SK-N-SH treated with all-trans-retinoic acid at 6 μM for 48 hours (cell line): ENCODE measurements at regions not wholly inside any gene's neighbourhood (a gene's known extent, or its start where the extent isn't known, plus 50 kb on each side); places are given as distances from the start of the nearest gene placed in this dataset.

Source experiments
- ATAC-seq: fragments of 200-7000 bp; cut with Tn5 transposase; 3 replicates; pipeline ENCODE4 v1.9.1; 2020; ENCODE audit warnings: mild to moderate bottlenecking, moderate library complexity
- ARNTL ChIP-seq: fragments of 450-650 bp; formaldehyde crosslinking; IDR thresholded peaks from 2 replicates; pipeline ENCODE4 v1.5.0; 2020; ENCODE audit warnings: low read depth, mild to moderate bottlenecking, moderate library complexity, borderline replicate concordance
- BACH2 ChIP-seq: fragments of 250-450 bp; sonication (Bioruptor Pico); IDR thresholded peaks from 2 replicates; pipeline ENCODE4 v1.9.0; 2021; ENCODE audit warnings: mild to moderate bottlenecking, borderline replicate concordance
- CREB5 ChIP-seq: fragments of 250-450 bp; sonication (Bioruptor Pico); IDR thresholded peaks from 2 replicates; pipeline ENCODE4 v1.5.1; 2020; ENCODE audit warnings: low read depth, mild to moderate bottlenecking, moderate library complexity
- CSDC2 ChIP-seq: fragments of 250-450 bp; sonication (Bioruptor Pico); IDR thresholded peaks from 2 replicates; pipeline ENCODE4 v1.5.0; 2020; ENCODE audit warnings: mild to moderate bottlenecking, moderate library complexity
- ESRRG ChIP-seq: fragments of 250-450 bp; sonication (Bioruptor Pico); IDR thresholded peaks from 2 replicates; pipeline ENCODE4 v1.6.1; 2021; ENCODE audit warnings: mild to moderate bottlenecking
- GLIS3 ChIP-seq: fragments of 250-450 bp; sonication (Bioruptor Pico); IDR thresholded peaks from 2 replicates; pipeline ENCODE4 v1.5.0; 2020; ENCODE audit warnings: mild to moderate bottlenecking, moderate library complexity
- ISL1 ChIP-seq: fragments of 250-450 bp; sonication (Bioruptor Pico); IDR thresholded peaks from 2 replicates; pipeline ENCODE4 v2.1.2; 2022; ENCODE audit warnings: mild to moderate bottlenecking, moderate library complexity
- OSR1 ChIP-seq: fragments of 250-450 bp; sonication (Bioruptor Pico); IDR thresholded peaks from 2 replicates; pipeline ENCODE4 v1.8.0; 2022; ENCODE audit warnings: moderate library complexity, mild to moderate bottlenecking, inconsistent platforms
- PATZ1 ChIP-seq: fragments of 250-450 bp; sonication (Bioruptor Pico); IDR thresholded peaks from 2 replicates; pipeline ENCODE4 v1.8.0; 2020; ENCODE audit warnings: mild to moderate bottlenecking, moderate library complexity, borderline replicate concordance
- PPARA ChIP-seq: fragments of 250-450 bp; sonication (Bioruptor Pico); IDR thresholded peaks from 2 replicates; pipeline ENCODE4 v1.5.0; 2020; ENCODE audit warnings: mild to moderate bottlenecking, borderline replicate concordance
- RARB ChIP-seq: fragments of 250-450 bp; sonication (Bioruptor Pico); IDR thresholded peaks from 2 replicates; pipeline ENCODE4 v1.8.0; 2021; ENCODE audit warnings: mild to moderate bottlenecking, moderate library complexity
- SNAI2 ChIP-seq: fragments of 250-450 bp; sonication (Bioruptor Pico); IDR thresholded peaks from 2 replicates; pipeline ENCODE4 v1.5.0; 2020; ENCODE audit warnings: mild to moderate bottlenecking, moderate library complexity
- TCF4 ChIP-seq: fragments of 250-450 bp; sonication (Bioruptor Pico); IDR thresholded peaks from 2 replicates; pipeline ENCODE4 v1.8.0; 2021; ENCODE audit warnings: mild to moderate bottlenecking, moderate library complexity, borderline replicate concordance
- TSHZ2 ChIP-seq: fragments of 250-450 bp; sonication (Bioruptor Pico); IDR thresholded peaks from 2 replicates; pipeline ENCODE4 v1.5.0; 2020; ENCODE audit warnings: mild to moderate bottlenecking, moderate library complexity
- ZC3H10 ChIP-seq: fragments of 250-450 bp; sonication (Bioruptor Pico); IDR thresholded peaks from 2 replicates; pipeline ENCODE4 v1.5.1; 2021; ENCODE audit warnings: mild to moderate bottlenecking, moderate library complexity
- ZFP3 ChIP-seq: fragments of 250-450 bp; sonication (Bioruptor Pico); IDR thresholded peaks from 2 replicates; pipeline ENCODE4 v1.5.0; 2020; ENCODE audit warnings: mild to moderate bottlenecking, moderate library complexity
- ZFP30 ChIP-seq: fragments of 450-650 bp; formaldehyde crosslinking; IDR thresholded peaks from 2 replicates; pipeline ENCODE4 v1.5.0; 2022; ENCODE audit warnings: mild to moderate bottlenecking, moderate library complexity
- ZNF565 ChIP-seq: fragments of 450-650 bp; formaldehyde crosslinking; conservative IDR thresholded peaks from 2 replicates; pipeline ENCODE4 v1.5.0; 2020; ENCODE audit warnings: low read depth, mild to moderate bottlenecking, moderate library complexity
- ZNF70 ChIP-seq: fragments of 450-650 bp; formaldehyde crosslinking; IDR thresholded peaks from 2 replicates; pipeline ENCODE4 v1.5.0; 2020; ENCODE audit warnings: mild to moderate bottlenecking, moderate library complexity
- ZNF8 ChIP-seq: fragments of 450-650 bp; formaldehyde crosslinking; IDR thresholded peaks from 2 replicates; pipeline ENCODE4 v1.5.0; 2020; ENCODE audit warnings: mild to moderate bottlenecking, moderate library complexity
- TF ChIP-seq, protein P1 (sequence below): fragments of 250-450 bp; sonication (Bioruptor Pico); IDR thresholded peaks from 2 replicates; pipeline ENCODE4 v1.8.0; 2021; ENCODE audit warnings: low read depth, mild to moderate bottlenecking, moderate library complexity, borderline replicate concordance

GRCh38 chr3:148307443-148307843 is 390.3 kb upstream of the AGTR1 start:
- TF ChIP-seq PATZ1 (no peak), BACH2 (CRISPR knock-in tag) (no peak), ZNF8 (CRISPR knock-in tag) (no peak), ZNF70 (CRISPR knock-in tag) (no peak)
- TF ChIP-seq, protein P1, sequence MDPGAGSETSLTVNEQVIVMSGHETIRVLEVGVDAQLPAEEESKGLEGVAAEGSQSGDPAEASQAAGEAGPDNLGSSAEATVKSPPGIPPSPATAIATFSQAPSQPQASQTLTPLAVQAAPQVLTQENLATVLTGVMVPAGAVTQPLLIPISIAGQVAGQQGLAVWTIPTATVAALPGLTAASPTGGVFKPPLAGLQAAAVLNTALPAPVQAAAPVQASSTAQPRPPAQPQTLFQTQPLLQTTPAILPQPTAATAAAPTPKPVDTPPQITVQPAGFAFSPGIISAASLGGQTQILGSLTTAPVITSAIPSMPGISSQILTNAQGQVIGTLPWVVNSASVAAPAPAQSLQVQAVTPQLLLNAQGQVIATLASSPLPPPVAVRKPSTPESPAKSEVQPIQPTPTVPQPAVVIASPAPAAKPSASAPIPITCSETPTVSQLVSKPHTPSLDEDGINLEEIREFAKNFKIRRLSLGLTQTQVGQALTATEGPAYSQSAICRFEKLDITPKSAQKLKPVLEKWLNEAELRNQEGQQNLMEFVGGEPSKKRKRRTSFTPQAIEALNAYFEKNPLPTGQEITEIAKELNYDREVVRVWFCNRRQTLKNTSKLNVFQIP (CRISPR knock-in tag): no peak
- TF ChIP-seq, all 23 proteins: peak for 0
- ATAC-seq: no peak

DNA sequence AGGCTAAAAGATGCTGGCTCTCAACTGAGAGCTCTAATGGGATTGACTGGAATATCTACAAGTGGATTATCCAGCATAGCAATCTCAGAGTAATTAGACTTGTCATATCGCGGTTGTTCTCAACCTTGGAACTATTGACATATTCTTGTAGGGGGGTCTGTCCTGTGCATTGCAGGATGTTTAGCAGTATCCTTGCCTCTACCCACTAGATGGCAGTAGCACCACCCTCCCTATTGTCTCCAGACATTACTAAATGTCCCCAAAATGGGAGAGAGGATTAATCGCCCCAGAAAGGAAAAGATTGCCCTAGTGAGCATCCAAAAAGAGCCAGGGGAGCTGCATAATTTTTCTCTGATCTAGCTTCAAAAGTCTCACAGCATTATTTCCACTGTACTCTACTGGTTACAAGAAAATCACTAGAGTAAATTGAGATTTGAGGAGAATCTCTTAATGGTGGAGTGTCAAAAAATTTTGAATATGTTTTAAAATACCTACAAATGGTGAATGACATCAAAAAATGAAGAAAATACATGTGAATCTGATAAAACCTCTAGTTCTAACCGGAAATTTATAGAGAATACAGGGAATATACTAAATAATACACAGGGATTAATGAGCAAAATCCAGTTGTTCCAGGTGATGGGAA is 388.2 kb upstream of the AGTR1 start:
- peak; percentile 93 for ATAC-seq
- TF ChIP-seq ISL1 (CRISPR knock-in tag) (no peak), ZC3H10 (no peak), TCF4 (CRISPR knock-in tag) (no peak), BACH2 (CRISPR knock-in tag) (no peak), RARB (CRISPR knock-in tag) (no peak), CREB5 (CRISPR knock-in tag) (no peak), ESRRG (no peak), ZFP3 (CRISPR knock-in tag) (no peak), GLIS3 (CRISPR knock-in tag) (no peak), CSDC2 (CRISPR knock-in tag) (no peak), SNAI2 (no peak), ZNF70 (CRISPR knock-in tag) (no peak), OSR1 (CRISPR knock-in tag) (no peak), ZNF565 (CRISPR knock-in tag) (no peak), TSHZ2 (no peak), PPARA (CRISPR knock-in tag) (no peak), ARNTL (CRISPR knock-in tag) (no peak)
- TF ChIP-seq, protein P1 (CRISPR knock-in tag): no peak

DNA sequence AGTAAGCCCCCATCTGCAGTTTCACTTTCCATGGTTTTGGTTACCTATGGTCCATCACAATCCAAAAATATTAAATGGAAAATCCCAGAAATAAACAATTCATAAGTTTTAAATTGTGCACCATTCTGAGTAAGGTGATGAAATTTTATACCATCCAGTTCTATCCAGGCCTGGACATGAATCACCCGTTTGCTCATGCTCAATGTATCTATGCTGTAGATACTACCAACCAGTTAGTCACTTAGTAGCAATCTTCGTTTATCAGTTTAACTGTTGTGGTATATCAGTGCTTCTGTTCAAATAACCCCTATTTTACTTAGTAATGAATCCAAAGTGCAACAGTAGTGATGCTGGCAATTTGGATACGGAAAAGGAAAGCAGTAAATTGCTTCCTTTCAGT is 381.9 kb upstream of the AGTR1 start:
- no peak for ATAC-seq
- no peak for TF ChIP-seq PATZ1
- TF ChIP-seq ISL1 (CRISPR knock-in tag): no peak
- TF ChIP-seq ZNF565 (CRISPR knock-in tag): no peak
- TF ChIP-seq ZFP30 (CRISPR knock-in tag): no peak
- no peak for TF ChIP-seq CSDC2 (CRISPR knock-in tag)
- TF ChIP-seq TCF4 (CRISPR knock-in tag): no peak
- no peak for TF ChIP-seq GLIS3 (CRISPR knock-in tag)
- TF ChIP-seq ESRRG: no peak
- no peak for TF ChIP-seq ARNTL (CRISPR knock-in tag)
- TF ChIP-seq, protein P1 (CRISPR knock-in tag): no peak
- TF ChIP-seq ZNF70 (CRISPR knock-in tag): no peak
